ENCODE measurements at regions not wholly inside any gene's neighbourhood (a gene's known extent, or its start where the extent isn't known, plus 50 kb on each side); places are given as distances from the start of the nearest gene placed in this dataset.

- H3K36me3 ChIP-seq (ENCODE audit: control insufficient read depth in 4 of 4, insufficient read depth in 4 of 4, low read length in 3 of 4): no peaks in the 10 kb centered on the region
- no peak overlapping the region for H3K27ac ChIP-seq (ENCODE audit: insufficient read depth in 1 of 2, low read depth in 1 of 2, low read length in 2 of 2, poor library complexity in 1 of 2, severe bottlenecking in 2 of 2)
- H3K4me1 ChIP-seq (ENCODE audit: control extremely low read depth in 1 of 4, control insufficient read depth in 4 of 4, insufficient read depth in 4 of 4, low read length in 3 of 4): no peaks in the 10 kb centered on the region
- peaks cover 0 to 2% (median 0%) of the 10 kb centered on the region in 5 experiments for H3K9me3 ChIP-seq (ENCODE audit: control extremely low read depth in 1 of 5, control insufficient read depth in 4 of 5, insufficient read depth in 2 of 5, low read depth in 1 of 5, low read length in 4 of 5)
- DNase-seq: no peak
- ChIA-PET POLR2A (no interaction called here), CTCF (no interaction called here)
- 94% methylated on average over 45 of the region's 47 CpGs for WGBS (ENCODE audit: insufficient coverage)
- no peaks in the 10 kb centered on the region for H3K27me3 ChIP-seq (replicated peaks in 2 of 5; ENCODE audit: control insufficient read depth in 4 of 5, insufficient read depth in 5 of 5, low read length in 4 of 5)
- no peak overlapping the region for H3K4me3 ChIP-seq (ENCODE audit: control insufficient read depth in 1 of 7, extremely low read depth in 1 of 7, insufficient read depth in 4 of 7, low read depth in 2 of 7, low read length in 6 of 7)
Measured at GRCh38 chr9:2933165-2934095, 89.5 kb upstream of the PUM3 start.

GRCh38 chr9:2928411-2928810, 84.5 kb upstream of the PUM3 start:
- POLR2A ChIA-PET: interaction anchor here (0.8 kb wide), 1 partner anchor 197 kb away, joined by 3 read pairs; no protein-coding TSS in a partner anchor
- Histone ChIP-seq H3K4me3 (ENCODE audit: control insufficient read depth in 1 of 7, extremely low read depth in 1 of 7, insufficient read depth in 4 of 7, low read depth in 2 of 7, low read length in 6 of 7) (no peak overlapping the region), H3K27ac (ENCODE audit: insufficient read depth in 1 of 2, low read depth in 1 of 2, low read length in 2 of 2, poor library complexity in 1 of 2, severe bottlenecking in 2 of 2) (no peak overlapping the region), H3K27me3 (replicated peaks in 2 of 5; ENCODE audit: control insufficient read depth in 4 of 5, insufficient read depth in 5 of 5, low read length in 4 of 5) (no peaks in the 10 kb centered on the region), H3K9me3 (ENCODE audit: control extremely low read depth in 1 of 5, control insufficient read depth in 4 of 5, insufficient read depth in 2 of 5, low read depth in 1 of 5, low read length in 4 of 5) (no peaks in the 10 kb centered on the region), H3K4me1 (ENCODE audit: control extremely low read depth in 1 of 4, control insufficient read depth in 4 of 4, insufficient read depth in 4 of 4, low read length in 3 of 4) (no peaks in the 10 kb centered on the region), H3K36me3 (ENCODE audit: control insufficient read depth in 4 of 4, insufficient read depth in 4 of 4, low read length in 3 of 4) (no peaks in the 10 kb centered on the region)
- DNase-seq: no peak
- 86% methylated on average over 1 of the region's 3 CpGs for WGBS (ENCODE audit: insufficient coverage)
- CTCF ChIA-PET: no interaction called here

GRCh38 chr9:2925016-2925415, 81.1 kb upstream of the PUM3 start:
- no peak overlapping the region for H3K27ac ChIP-seq (ENCODE audit: insufficient read depth in 1 of 2, low read depth in 1 of 2, low read length in 2 of 2, poor library complexity in 1 of 2, severe bottlenecking in 2 of 2)
- POLR2A ChIA-PET: no interaction called here
- WGBS (ENCODE audit: insufficient coverage): 96% methylated on average over 3 of the region's 5 CpGs

GRCh38 chr9:2924380-2924768, 80.5 kb upstream of the PUM3 start:
- Histone ChIP-seq H3K4me1 (ENCODE audit: control extremely low read depth in 1 of 4, control insufficient read depth in 4 of 4, insufficient read depth in 4 of 4, low read length in 3 of 4) (no peaks in the 10 kb centered on the region), H3K9me3 (ENCODE audit: control extremely low read depth in 1 of 5, control insufficient read depth in 4 of 5, insufficient read depth in 2 of 5, low read depth in 1 of 5, low read length in 4 of 5) (no peaks in the 10 kb centered on the region), H3K36me3 (ENCODE audit: control insufficient read depth in 4 of 4, insufficient read depth in 4 of 4, low read length in 3 of 4) (no peaks in the 10 kb centered on the region), H3K27ac (ENCODE audit: insufficient read depth in 1 of 2, low read depth in 1 of 2, low read length in 2 of 2, poor library complexity in 1 of 2, severe bottlenecking in 2 of 2) (no peak overlapping the region), H3K4me3 (ENCODE audit: control insufficient read depth in 1 of 7, extremely low read depth in 1 of 7, insufficient read depth in 4 of 7, low read depth in 2 of 7, low read length in 6 of 7) (no peak overlapping the region), H3K27me3 (replicated peaks in 2 of 5; ENCODE audit: control insufficient read depth in 4 of 5, insufficient read depth in 5 of 5, low read length in 4 of 5) (no peaks in the 10 kb centered on the region)
- 97% methylated on average over 3 of the region's 3 CpGs for WGBS (ENCODE audit: insufficient coverage)
- CTCF ChIA-PET: no interaction called here
- POLR2A ChIA-PET: no interaction called here
- no peak for DNase-seq

More at GRCh38 chr9:2925016-2925415, 81.1 kb upstream of the PUM3 start:
- H3K4me1 ChIP-seq (ENCODE audit: control extremely low read depth in 1 of 4, control insufficient read depth in 4 of 4, insufficient read depth in 4 of 4, low read length in 3 of 4): no peaks in the 10 kb centered on the region
- H3K27me3 ChIP-seq (replicated peaks in 2 of 5; ENCODE audit: control insufficient read depth in 4 of 5, insufficient read depth in 5 of 5, low read length in 4 of 5): no peaks in the 10 kb centered on the region
- DNase-seq: no peak
- H3K4me3 ChIP-seq (ENCODE audit: control insufficient read depth in 1 of 7, extremely low read depth in 1 of 7, insufficient read depth in 4 of 7, low read depth in 2 of 7, low read length in 6 of 7): no peak overlapping the region
- H3K36me3 ChIP-seq (ENCODE audit: control insufficient read depth in 4 of 4, insufficient read depth in 4 of 4, low read length in 3 of 4): no peaks in the 10 kb centered on the region
- no peaks in the 10 kb centered on the region for H3K9me3 ChIP-seq (ENCODE audit: control extremely low read depth in 1 of 5, control insufficient read depth in 4 of 5, insufficient read depth in 2 of 5, low read depth in 1 of 5, low read length in 4 of 5)
- CTCF ChIA-PET: no interaction called here

- ChIA-PET CTCF (interaction anchor here (1.2 to 1.4 kb wide), 2 partner anchors 8 to 15 kb away, joined by 3 read pairs; no protein-coding TSS in a partner anchor), POLR2A (no interaction called here)
- Histone ChIP-seq H3K27ac (ENCODE audit: insufficient read depth in 1 of 2, low read depth in 1 of 2, low read length in 2 of 2, poor library complexity in 1 of 2, severe bottlenecking in 2 of 2) (no peak overlapping the region), H3K27me3 (replicated peaks in 2 of 5; ENCODE audit: control insufficient read depth in 4 of 5, insufficient read depth in 5 of 5, low read length in 4 of 5) (no peaks in the 10 kb centered on the region), H3K36me3 (ENCODE audit: control insufficient read depth in 4 of 4, insufficient read depth in 4 of 4, low read length in 3 of 4) (no peaks in the 10 kb centered on the region), H3K4me3 (ENCODE audit: control insufficient read depth in 1 of 7, extremely low read depth in 1 of 7, insufficient read depth in 4 of 7, low read depth in 2 of 7, low read length in 6 of 7) (no peak overlapping the region), H3K4me1 (ENCODE audit: control extremely low read depth in 1 of 4, control insufficient read depth in 4 of 4, insufficient read depth in 4 of 4, low read length in 3 of 4) (no peaks in the 10 kb centered on the region), H3K9me3 (ENCODE audit: control extremely low read depth in 1 of 5, control insufficient read depth in 4 of 5, insufficient read depth in 2 of 5, low read depth in 1 of 5, low read length in 4 of 5) (no peaks in the 10 kb centered on the region)
- no peak for DNase-seq
- WGBS (ENCODE audit: insufficient coverage): 93% methylated on average over 3 of the region's 6 CpGs
Measured at GRCh38 chr9:2923766-2924379, 80.0 kb upstream of the PUM3 start.

- no peak overlapping the region for H3K27ac ChIP-seq (ENCODE audit: insufficient read depth in 1 of 2, low read depth in 1 of 2, low read length in 2 of 2, poor library complexity in 1 of 2, severe bottlenecking in 2 of 2)
- ChIA-PET POLR2A (no interaction called here), CTCF (no interaction called here)
- H3K9me3 ChIP-seq (ENCODE audit: control extremely low read depth in 1 of 5, control insufficient read depth in 4 of 5, insufficient read depth in 2 of 5, low read depth in 1 of 5, low read length in 4 of 5): no peaks in the 10 kb centered on the region
- H3K36me3 ChIP-seq (ENCODE audit: control insufficient read depth in 4 of 4, insufficient read depth in 4 of 4, low read length in 3 of 4): no peaks in the 10 kb centered on the region
- WGBS (ENCODE audit: insufficient coverage): 83% methylated on average over 2 of the region's 2 CpGs
- DNase-seq: no peak
- H3K4me3 ChIP-seq (ENCODE audit: control insufficient read depth in 1 of 7, extremely low read depth in 1 of 7, insufficient read depth in 4 of 7, low read depth in 2 of 7, low read length in 6 of 7): no peak overlapping the region
- no peaks in the 10 kb centered on the region for H3K4me1 ChIP-seq (ENCODE audit: control extremely low read depth in 1 of 4, control insufficient read depth in 4 of 4, insufficient read depth in 4 of 4, low read length in 3 of 4)
- no peaks in the 10 kb centered on the region for H3K27me3 ChIP-seq (replicated peaks in 2 of 5; ENCODE audit: control insufficient read depth in 4 of 5, insufficient read depth in 5 of 5, low read length in 4 of 5)
Measured at GRCh38 chr9:2919347-2919746, 75.5 kb upstream of the PUM3 start.

GRCh38 chr9:2916382-2916985, 72.6 kb upstream of the PUM3 start:
- WGBS (ENCODE audit: insufficient coverage): no CpG with 5 or more reads among the region's 3 CpGs
- no peak overlapping the region for H3K27ac ChIP-seq (ENCODE audit: insufficient read depth in 1 of 2, low read depth in 1 of 2, low read length in 2 of 2, poor library complexity in 1 of 2, severe bottlenecking in 2 of 2)
- no peak for DNase-seq
- no peaks in the 10 kb centered on the region for H3K27me3 ChIP-seq (replicated peaks in 2 of 5; ENCODE audit: control insufficient read depth in 4 of 5, insufficient read depth in 5 of 5, low read length in 4 of 5)
- no peaks in the 10 kb centered on the region for H3K4me1 ChIP-seq (ENCODE audit: control extremely low read depth in 1 of 4, control insufficient read depth in 4 of 4, insufficient read depth in 4 of 4, low read length in 3 of 4)
- ChIA-PET POLR2A (no interaction called here), CTCF (no interaction called here)
- H3K4me3 ChIP-seq (ENCODE audit: control insufficient read depth in 1 of 7, extremely low read depth in 1 of 7, insufficient read depth in 4 of 7, low read depth in 2 of 7, low read length in 6 of 7): no peak overlapping the region
- H3K36me3 ChIP-seq (ENCODE audit: control insufficient read depth in 4 of 4, insufficient read depth in 4 of 4, low read length in 3 of 4): no peaks in the 10 kb centered on the region
- no peaks in the 10 kb centered on the region for H3K9me3 ChIP-seq (ENCODE audit: control extremely low read depth in 1 of 5, control insufficient read depth in 4 of 5, insufficient read depth in 2 of 5, low read depth in 1 of 5, low read length in 4 of 5)

Data from common myeloid progenitor, CD34-positive (primary cell).